NOMO-1 (cell line): ENCODE measurements at regions not wholly inside any gene's neighbourhood (a gene's known extent, or its start where the extent isn't known, plus 50 kb on each side); places are given as distances from the start of the nearest gene placed in this dataset.

Experiments used
- DNase-seq, 2 experiments: peaks; one replicate each; lab custom pipeline; 2025; ENCODE audit not compliant: unreplicated experiment in 2 of 2; lab: John Stamatoyannopoulos, UW

- no peak for DNase-seq
Measured at GRCh38 chr15:39096608-39097205, 484.2 kb upstream of the THBS1 start.

- DNase-seq: no peak
Measured at GRCh38 chr15:39099524-39099923, 481.4 kb upstream of the THBS1 start.

- DNase-seq: no peak
Measured at GRCh38 chr15:39100106-39100660, 480.7 kb upstream of the THBS1 start.

- no peak for DNase-seq
Measured at GRCh38 chr15:39102431-39102830, 478.4 kb upstream of the THBS1 start.

- DNase-seq: no peak
Measured at GRCh38 chr15:39106950-39107349, 473.9 kb upstream of the THBS1 start.

GRCh38 chr15:39108021-39108420 lies 472.9 kb upstream of the THBS1 start:
- DNase-seq: no peak

GRCh38 chr15:39110336-39110735 lies 470.5 kb upstream of the THBS1 start:
- no peak for DNase-seq

GRCh38 chr15:39110746-39111145 lies 470.1 kb upstream of the THBS1 start:
- no peak for DNase-seq

GRCh38 chr15:39113741-39114140 lies 467.1 kb upstream of the THBS1 start:
- DNase-seq: no peak

GRCh38 chr15:39114690-39115378 lies 466.0 kb upstream of the THBS1 start:
- no peak for DNase-seq

GRCh38 chr15:39115379-39116057 lies 465.4 kb upstream of the THBS1 start:
- no peak for DNase-seq

- no peak for DNase-seq
Measured at GRCh38 chr15:39118510-39118909, 462.4 kb upstream of the THBS1 start.

GRCh38 chr15:39124155-39124552 lies 456.7 kb upstream of the THBS1 start:
- DNase-seq: no peak

GRCh38 chr15:39124553-39125171 lies 456.2 kb upstream of the THBS1 start:
- no peak for DNase-seq

- DNase-seq: no peak
Measured at GRCh38 chr15:39125226-39125625, 455.7 kb upstream of the THBS1 start.

GRCh38 chr15:39125904-39126303 lies 455.0 kb upstream of the THBS1 start:
- peak; percentile 8 to 39 for DNase-seq

GRCh38 chr15:39127151-39127790 lies 453.6 kb upstream of the THBS1 start:
- no peak for DNase-seq

GRCh38 chr15:39127925-39128617 lies 452.8 kb upstream of the THBS1 start:
- peak; percentile 43 to 65 for DNase-seq

GRCh38 chr15:39128746-39129145 lies 452.1 kb upstream of the THBS1 start:
- DNase-seq: no peak
